B cell (primary cell): ENCODE measurements at regions not wholly inside any gene's neighbourhood (a gene's known extent, or its start where the extent isn't known, plus 50 kb on each side); places are given as distances from the start of the nearest gene placed in this dataset.

Experiments
- ATAC-seq: fragments of 200-7000 bp; cut with Tn5 transposase; one replicate; pipeline ENCODE4 v1.10.0; 2021; ENCODE audit warnings: low read depth, mild to moderate bottlenecking, moderate number of reproducible peaks, moderate library complexity
- CTCF ChIA-PET: fragments of 350-600 bp; sonication (Branson Sonifier 250); formaldehyde crosslinking; loops from one replicate; lab custom pipeline; 2021; ENCODE audit warnings: antibody characterized with exemption, inconsistent platforms; lab: Charles Lee
- POLR2A ChIA-PET: fragments of 350-600 bp; sonication (Branson Sonifier 250); formaldehyde crosslinking; loops from one replicate; lab custom pipeline; 2021; ENCODE audit warnings: antibody characterized with exemption; lab: Charles Lee
- DNase-seq: peaks from one replicate; pipeline ENCODE4 v3.0.0; 2013
- H2AFZ ChIP-seq: 2 replicates; pipeline ENCODE4 v1.6.1; 2012; ENCODE audit warnings: mild to moderate bottlenecking, low read depth, low read length; ENCODE audit not compliant: insufficient read depth, poor library complexity, severe bottlenecking
- H3K27ac ChIP-seq, 2 donors: 1 replicate in 1 of 2; 2 replicates in 1 of 2; pipeline ENCODE4 v1.5.1; 2012 to 2013; ENCODE audit warnings: low read length in 2 of 2, mild to moderate bottlenecking in 2 of 2, moderate library complexity in 1 of 2
- H3K27me3 ChIP-seq, 4 experiments: fragments of 200-600 bp in 1 of 4; sonication (generic) in 1 of 4; replicated peaks in 1 of 4; 1 replicate in 2 of 4; 2 replicates in 2 of 4; pipeline versions ENCODE4 v1.6.1 to v1.7.0; 2013 to 2016; ENCODE audit warnings: low read length in 3 of 4, mild to moderate bottlenecking in 2 of 4, mixed read lengths in 1 of 4, moderate library complexity in 1 of 4; ENCODE audit not compliant: insufficient read depth in 4 of 4, control insufficient read depth in 3 of 4; ENCODE audit errors: control extremely low read depth in 1 of 4
- H3K36me3 ChIP-seq, 2 experiments: replicated peaks in 1 of 2; 1 replicate in 1 of 2; 2 replicates in 1 of 2; pipeline versions ENCODE4 v1.6.1 to v1.7.1; 2013; ENCODE audit warnings: low read length in 1 of 2; ENCODE audit not compliant: insufficient read depth in 2 of 2, control insufficient read depth in 1 of 2; ENCODE audit errors: control extremely low read depth in 1 of 2, extremely low read depth in 1 of 2
- H3K4me1 ChIP-seq, 2 donors: fragments of 200-600 bp in 1 of 2; sonication (generic) in 1 of 2; 1 replicate in 1 of 2; 2 replicates in 1 of 2; pipeline versions ENCODE4 v1.5.1 to v1.6.1; 2013 to 2017; ENCODE audit warnings: low read length in 2 of 2; ENCODE audit not compliant: control insufficient read depth in 2 of 2, insufficient read depth in 2 of 2
- H3K4me2 ChIP-seq: replicated peaks from 2 replicates; pipeline ENCODE3; 2012; ENCODE audit warnings: mild to moderate bottlenecking, low read depth, low read length; ENCODE audit not compliant: poor library complexity, severe bottlenecking
- H3K4me3 ChIP-seq, 5 experiments: fragments of 200-600 bp in 1 of 5; sonication (generic) in 1 of 5; 1 replicate in 3 of 5; 2 replicates in 2 of 5; pipeline versions ENCODE4 v1.5.1 to v1.7.0; 2011 to 2016; ENCODE audit warnings: low read length in 4 of 5, mild to moderate bottlenecking in 4 of 5, low read depth in 2 of 5, control low read depth in 1 of 5, moderate library complexity in 1 of 5; ENCODE audit not compliant: insufficient read depth in 1 of 5; ENCODE audit errors: control extremely low read depth in 1 of 5, extremely low read depth in 1 of 5
- H3K79me2 ChIP-seq: fragments of 200-600 bp; sonication (generic); one replicate; pipeline ENCODE4 v1.6.0; 2016; ENCODE audit warnings: low read length; ENCODE audit not compliant: control insufficient read depth, insufficient read depth
- H3K9ac ChIP-seq: fragments of 200-600 bp; sonication (generic); 2 replicates; pipeline ENCODE4 v1.6.1; 2017; ENCODE audit warnings: mild to moderate bottlenecking, low read length, moderate library complexity
- H3K9me3 ChIP-seq, 3 donors: one replicate each; pipeline versions ENCODE4 v1.6.1 to v1.7.1; 2013; ENCODE audit warnings: low read length in 2 of 3; ENCODE audit not compliant: control insufficient read depth in 2 of 3, insufficient read depth in 1 of 3; ENCODE audit errors: control extremely low read depth in 1 of 3
- H4K20me1 ChIP-seq: 2 replicates; pipeline ENCODE4 v1.6.0; 2012; ENCODE audit warnings: mild to moderate bottlenecking, low read length; ENCODE audit not compliant: insufficient read depth, control insufficient read depth, poor library complexity, severe bottlenecking
- H3K27ac Mint-ChIP-seq: one replicate; pipeline ENCODE4 v1.8.0; 2021; ENCODE audit warnings: mixed read lengths
- H3K27me3 Mint-ChIP-seq: one replicate; pipeline ENCODE4 v1.8.0; 2021; ENCODE audit warnings: mixed read lengths
- H3K4me1 Mint-ChIP-seq: one replicate; pipeline ENCODE4 v1.8.0; 2021; ENCODE audit warnings: mixed read lengths
- H3K4me3 Mint-ChIP-seq: one replicate; pipeline ENCODE4 v1.8.0; 2021; ENCODE audit warnings: mixed read lengths
- H3K9me3 Mint-ChIP-seq: one replicate; pipeline ENCODE4 v1.8.0; 2022; ENCODE audit warnings: mixed read lengths; ENCODE audit not compliant: insufficient read depth
- EZH2 ChIP-seq: IDR thresholded peaks from 2 replicates; pipeline ENCODE4 v1.6.1; 2012; ENCODE audit warnings: borderline replicate concordance, low read depth, mild to moderate bottlenecking, moderate library complexity, low read length; ENCODE audit not compliant: insufficient read depth, poor library complexity, severe bottlenecking
- WGBS: methylation state at CpG from one replicate; pipeline ENCODE4 v1.1.5; 2013; ENCODE audit warnings: missing lambda C conversion rate; ENCODE audit not compliant: insufficient coverage; 5-methylcytosine and 5-hydroxymethylcytosine counted together
- intact Hi-C: fragments of 100-400 bp; cut with micrococcal nuclease; formaldehyde crosslinking; loops from one replicate; pipeline ENCODE4 v1.10.0; 2022
- TF ChIP-seq, protein P1 (sequence below): fragments of 200-600 bp; IDR thresholded peaks from one replicate; pipeline ENCODE4 v1.8.0; 2022; ENCODE audit warnings: antibody characterized with exemption, mild to moderate bottlenecking

DNA sequence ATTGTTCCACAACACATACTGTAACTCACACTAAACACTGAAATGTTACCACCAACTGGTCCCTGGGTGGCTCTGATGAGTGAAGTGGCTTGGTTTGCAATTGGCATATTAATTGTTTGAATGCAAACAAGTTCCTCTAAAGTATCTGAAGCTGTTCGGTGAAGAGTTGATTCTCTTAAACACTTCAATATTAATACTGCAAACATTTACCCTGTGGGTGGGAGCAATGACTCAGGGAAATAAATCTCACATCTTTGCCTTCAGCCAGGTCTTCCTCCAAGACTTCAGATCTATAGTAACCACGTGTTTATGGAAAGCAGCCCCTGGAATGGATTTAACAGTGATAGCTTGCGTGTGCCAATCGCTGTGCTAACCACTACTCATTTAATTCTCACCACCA, 176.0 kb downstream of the MAFB start:
- intact Hi-C loops = no loop called here
- POLR2A ChIA-PET = no interaction called here
- H3K79me2 ChIP-seq = no peaks in the 10 kb centered on the region
- H3K4me2 ChIP-seq = no peak overlapping the region
- H4K20me1 ChIP-seq = no peaks in the 10 kb centered on the region
- no peak overlapping the region for H3K9ac ChIP-seq
- Mint-ChIP-seq H3K4me1 (no peaks in the 10 kb centered on the region), H3K9me3 (peaks cover 2% of the 10 kb centered on the region), H3K27me3 (peaks cover 6% of the 10 kb centered on the region), H3K27ac (no peak overlapping the region), H3K4me3 (no peak overlapping the region)
- no peak for TF ChIP-seq EZH2
- TF ChIP-seq, protein P1, sequence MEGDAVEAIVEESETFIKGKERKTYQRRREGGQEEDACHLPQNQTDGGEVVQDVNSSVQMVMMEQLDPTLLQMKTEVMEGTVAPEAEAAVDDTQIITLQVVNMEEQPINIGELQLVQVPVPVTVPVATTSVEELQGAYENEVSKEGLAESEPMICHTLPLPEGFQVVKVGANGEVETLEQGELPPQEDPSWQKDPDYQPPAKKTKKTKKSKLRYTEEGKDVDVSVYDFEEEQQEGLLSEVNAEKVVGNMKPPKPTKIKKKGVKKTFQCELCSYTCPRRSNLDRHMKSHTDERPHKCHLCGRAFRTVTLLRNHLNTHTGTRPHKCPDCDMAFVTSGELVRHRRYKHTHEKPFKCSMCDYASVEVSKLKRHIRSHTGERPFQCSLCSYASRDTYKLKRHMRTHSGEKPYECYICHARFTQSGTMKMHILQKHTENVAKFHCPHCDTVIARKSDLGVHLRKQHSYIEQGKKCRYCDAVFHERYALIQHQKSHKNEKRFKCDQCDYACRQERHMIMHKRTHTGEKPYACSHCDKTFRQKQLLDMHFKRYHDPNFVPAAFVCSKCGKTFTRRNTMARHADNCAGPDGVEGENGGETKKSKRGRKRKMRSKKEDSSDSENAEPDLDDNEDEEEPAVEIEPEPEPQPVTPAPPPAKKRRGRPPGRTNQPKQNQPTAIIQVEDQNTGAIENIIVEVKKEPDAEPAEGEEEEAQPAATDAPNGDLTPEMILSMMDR = no peak
- H3K9me3 ChIP-seq = no peaks in the 10 kb centered on the region
- 33% methylated on average over 1 of the region's 4 CpGs for WGBS
- H3K4me1 ChIP-seq = no peaks in the 10 kb centered on the region
- H3K27me3 ChIP-seq = peaks cover 0 to 2% (median 0%) of the 10 kb centered on the region in 4 experiments
- no peak for DNase-seq
- no peak overlapping the region for H2AFZ ChIP-seq
- no peaks in the 10 kb centered on the region for H3K36me3 ChIP-seq
- ATAC-seq = no peak
- H3K4me3 ChIP-seq = no peak overlapping the region
- CTCF ChIA-PET = no interaction called here
- no peak overlapping the region for H3K27ac ChIP-seq

DNA sequence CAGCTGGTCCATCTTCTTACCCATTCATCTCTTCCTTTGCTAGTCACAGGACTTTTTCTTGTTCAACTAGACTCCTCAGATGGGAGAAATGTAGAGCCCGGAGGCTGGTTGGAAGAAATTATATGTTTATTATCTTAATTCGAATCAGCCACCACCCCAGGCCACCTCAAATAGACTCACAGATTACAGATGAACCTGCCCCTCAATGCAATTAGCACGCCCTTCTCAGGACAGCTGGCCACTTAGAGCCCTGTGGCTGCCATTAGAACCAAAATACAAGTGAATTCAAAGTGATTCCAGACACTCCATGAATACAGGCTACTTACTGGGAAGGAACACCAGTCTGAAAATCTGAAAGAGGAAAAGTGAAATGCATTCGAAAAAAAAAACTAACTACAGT, 176.4 kb downstream of the MAFB start:
- H3K4me3 ChIP-seq = no peak overlapping the region
- H3K4me2 ChIP-seq = no peak overlapping the region
- Mint-ChIP-seq H3K9me3 (peaks cover 2% of the 10 kb centered on the region), H3K4me1 (no peaks in the 10 kb centered on the region), H3K27me3 (peaks cover 6% of the 10 kb centered on the region), H3K27ac (no peak overlapping the region), H3K4me3 (no peak overlapping the region)
- no peaks in the 10 kb centered on the region for H3K36me3 ChIP-seq
- no peaks in the 10 kb centered on the region for H3K79me2 ChIP-seq
- H3K27ac ChIP-seq = no peak overlapping the region
- ATAC-seq (no peak), DNase-seq (no peak)
- 50% methylated on average over 1 of the region's 4 CpGs for WGBS
- no peaks in the 10 kb centered on the region for H4K20me1 ChIP-seq
- peaks cover 0 to 2% (median 0%) of the 10 kb centered on the region in 4 experiments for H3K27me3 ChIP-seq
- no peaks in the 10 kb centered on the region for H3K9me3 ChIP-seq
- CTCF ChIA-PET = no interaction called here
- POLR2A ChIA-PET = no interaction called here
- H2AFZ ChIP-seq = no peak overlapping the region
- no peak for TF ChIP-seq EZH2
- TF ChIP-seq, protein P1 = no peak
- H3K4me1 ChIP-seq = no peaks in the 10 kb centered on the region
- H3K9ac ChIP-seq = no peak overlapping the region
- intact Hi-C loops = no loop called here
